ENCODE measurements at regions not wholly inside any gene's neighbourhood (a gene's known extent, or its start where the extent isn't known, plus 50 kb on each side); places are given as distances from the start of the nearest gene placed in this dataset.
"Not testable (repeated sequence)": the region's sequence is repeated elsewhere in the genome, so short reads cannot be mapped to it uniquely, and the experiment has no call there.

- DNase-seq (ENCODE audit: extremely low read depth in 1 of 2, low read depth in 1 of 2) = no peak
Measured at GRCh38 chr6:147667082-147667481, 158.6 kb downstream of the SAMD5 start.

DNA sequence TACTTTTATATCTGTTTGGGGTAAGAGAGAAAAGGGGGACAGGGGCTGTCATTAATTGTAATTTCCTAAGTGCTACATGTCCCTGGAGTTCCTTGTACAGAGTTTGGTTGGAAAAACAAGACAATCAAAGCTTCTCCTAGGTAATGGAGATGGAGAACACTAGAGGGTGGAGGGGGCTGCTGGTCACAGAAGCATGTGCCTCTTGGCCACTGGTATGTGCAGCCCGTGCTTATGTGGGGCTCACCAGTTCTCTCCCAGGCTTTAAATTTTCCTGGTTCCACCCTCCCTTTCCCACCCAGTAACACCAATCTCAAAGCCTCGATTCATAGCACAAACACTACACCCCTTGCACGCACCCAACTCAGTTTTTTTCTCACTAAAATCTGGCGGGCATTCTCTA lies 165.6 kb downstream of the SAMD5 start:
- no peak for DNase-seq (ENCODE audit: extremely low read depth in 1 of 2, low read depth in 1 of 2)

GRCh38 chr6:147674794-147675193 lies 166.3 kb downstream of the SAMD5 start:
- DNase-seq (ENCODE audit: extremely low read depth in 1 of 2, low read depth in 1 of 2) = no peak

GRCh38 chr6:147675281-147675680 lies 166.8 kb downstream of the SAMD5 start:
- no peak for DNase-seq (ENCODE audit: extremely low read depth in 1 of 2, low read depth in 1 of 2)

DNA sequence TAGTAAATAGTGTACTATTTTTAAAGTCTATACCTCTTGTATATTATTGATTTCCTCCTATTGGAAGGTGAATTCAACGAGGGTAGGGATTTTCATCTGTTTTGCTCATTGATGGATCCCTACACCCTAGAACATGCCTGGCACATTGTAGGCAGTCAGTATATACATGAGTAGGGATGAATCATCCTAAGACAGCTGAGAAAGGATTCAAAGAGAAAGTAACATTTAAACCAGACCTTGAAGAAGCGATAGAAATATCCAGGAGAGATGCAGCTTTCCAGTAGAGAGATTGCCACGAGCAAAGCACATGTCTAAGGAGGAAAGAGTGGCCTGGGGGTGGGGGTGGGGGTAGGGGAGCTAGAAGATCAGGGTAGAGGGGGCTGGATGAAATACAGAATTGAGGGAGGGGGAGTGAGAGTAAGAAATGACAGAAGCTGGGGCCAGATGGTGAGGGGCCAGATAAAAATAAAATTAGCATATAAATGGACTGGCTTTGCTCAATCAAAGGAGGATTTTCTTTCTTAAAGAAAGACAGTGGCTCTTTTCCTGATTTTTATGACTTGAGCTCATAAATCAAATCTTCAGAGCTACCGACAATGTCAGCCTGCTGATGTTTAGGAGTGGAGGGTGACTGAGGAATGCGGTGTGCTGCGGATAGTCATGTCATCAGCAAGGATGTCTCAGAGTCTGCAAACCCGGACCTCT lies 168.2 kb downstream of the SAMD5 start:
- DNase-seq (ENCODE audit: extremely low read depth in 1 of 2, low read depth in 1 of 2) = no peak

DNA sequence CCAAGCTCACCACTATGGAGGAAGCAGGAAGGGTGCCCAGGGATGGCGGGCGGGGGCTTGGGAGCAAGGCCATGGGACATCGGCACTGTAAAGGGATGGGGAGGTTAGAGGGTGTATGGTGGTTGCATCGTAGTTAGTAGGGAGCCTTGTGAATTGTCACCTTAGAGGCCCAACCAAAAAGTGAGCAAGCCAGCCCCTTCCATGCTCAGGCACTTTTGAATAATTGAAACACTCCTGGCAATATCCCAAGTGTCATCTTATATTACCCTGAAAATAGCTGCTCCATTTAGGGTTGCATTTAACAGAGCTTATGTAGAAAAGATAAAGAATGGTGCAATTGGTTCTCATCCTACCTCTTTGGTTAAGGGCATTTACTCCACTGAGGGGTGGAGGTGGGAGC lies 169.2 kb downstream of the SAMD5 start:
- DNase-seq (ENCODE audit: extremely low read depth in 1 of 2, low read depth in 1 of 2) = no peak

- DNase-seq (ENCODE audit: extremely low read depth in 1 of 2, low read depth in 1 of 2) = no peak
Measured at GRCh38 chr6:147678253-147678652, 169.8 kb downstream of the SAMD5 start.

DNA sequence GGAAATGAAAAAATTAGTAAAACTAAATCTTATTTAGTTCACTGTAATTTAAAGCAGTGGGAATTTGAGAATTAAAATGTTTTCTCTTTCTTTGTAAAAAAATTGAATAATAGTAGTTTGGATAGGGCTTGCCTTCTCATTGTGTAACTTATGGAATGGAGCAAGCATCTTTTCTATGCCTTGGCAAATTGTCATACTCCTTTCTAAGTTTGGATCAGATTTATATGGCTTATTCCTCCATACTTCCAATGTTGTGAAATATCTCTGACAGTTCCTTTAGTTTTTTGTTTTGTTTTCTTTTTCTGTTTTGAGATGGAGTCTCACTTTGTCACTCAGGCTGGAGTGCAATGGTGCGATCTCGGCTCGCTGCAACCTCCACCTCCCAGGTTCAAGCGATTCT lies 176.4 kb downstream of the SAMD5 start:
- no peak for DNase-seq (ENCODE audit: extremely low read depth in 1 of 2, low read depth in 1 of 2)

DNA sequence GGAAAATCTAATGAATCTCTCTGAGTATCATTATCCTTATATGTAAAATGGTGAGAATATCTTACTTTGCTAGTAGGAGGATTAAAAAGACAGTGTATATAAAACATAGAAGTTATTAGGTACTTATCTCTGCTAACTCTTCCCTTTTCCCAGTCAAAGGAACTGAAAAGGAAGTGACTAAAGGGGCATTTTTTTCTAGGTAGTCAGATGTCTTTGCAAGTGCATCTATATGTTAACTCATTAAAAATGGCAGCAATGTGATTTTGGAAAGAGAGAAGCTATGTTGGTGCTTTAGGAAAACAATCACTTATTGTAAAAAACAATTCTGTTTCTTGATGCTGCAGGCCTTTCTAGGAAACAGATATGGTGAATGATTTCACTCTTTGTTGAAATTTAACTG lies 180.9 kb downstream of the SAMD5 start:
- DNase-seq (ENCODE audit: extremely low read depth in 1 of 2, low read depth in 1 of 2) = no peak

DNA sequence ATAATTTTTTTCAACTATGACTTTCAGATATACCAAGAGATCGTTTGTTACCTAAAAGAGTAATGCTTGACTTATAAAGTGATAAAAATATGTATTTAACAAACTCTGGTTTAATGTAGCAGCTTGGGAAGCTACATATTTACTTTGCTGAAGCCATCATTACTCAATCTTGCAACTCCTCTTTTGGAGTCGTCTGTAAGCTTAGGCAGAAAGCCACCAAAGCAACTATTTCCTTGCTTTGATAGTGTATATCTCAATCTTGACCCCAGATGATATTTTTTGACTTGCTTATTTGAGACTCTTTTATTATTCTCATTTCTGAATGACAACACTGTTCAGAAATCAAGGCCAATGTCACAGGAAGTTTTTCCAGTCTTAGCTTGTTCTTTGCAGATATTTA lies 183.0 kb downstream of the SAMD5 start:
- DNase-seq (ENCODE audit: extremely low read depth in 1 of 2, low read depth in 1 of 2) = no peak

DNA sequence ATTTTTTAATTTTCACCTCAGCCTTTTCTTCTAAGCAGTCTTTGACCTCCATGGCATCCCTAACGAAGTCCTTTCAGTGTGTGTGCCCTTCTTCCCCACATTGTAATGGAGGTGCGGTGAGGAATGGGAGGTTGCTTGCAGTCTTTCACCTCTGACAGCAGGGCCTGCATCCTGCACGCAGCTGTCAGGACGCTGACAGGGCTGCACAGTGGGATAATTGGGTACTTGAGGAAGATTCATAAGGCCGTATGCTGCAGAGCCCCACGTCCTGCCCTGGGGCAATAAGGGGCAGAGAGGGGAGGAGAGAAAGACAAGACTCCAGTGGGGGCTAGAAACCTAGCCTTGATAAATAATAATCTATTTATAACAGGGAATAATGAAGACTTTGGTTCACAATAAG lies 184.7 kb downstream of the SAMD5 start:
- DNase-seq (ENCODE audit: extremely low read depth in 1 of 2, low read depth in 1 of 2) = no peak

- DNase-seq (ENCODE audit: extremely low read depth in 1 of 2, low read depth in 1 of 2) = not testable (repeated sequence)
Measured at GRCh38 chr6:147694556-147694955, 186.1 kb downstream of the SAMD5 start.

DNA sequence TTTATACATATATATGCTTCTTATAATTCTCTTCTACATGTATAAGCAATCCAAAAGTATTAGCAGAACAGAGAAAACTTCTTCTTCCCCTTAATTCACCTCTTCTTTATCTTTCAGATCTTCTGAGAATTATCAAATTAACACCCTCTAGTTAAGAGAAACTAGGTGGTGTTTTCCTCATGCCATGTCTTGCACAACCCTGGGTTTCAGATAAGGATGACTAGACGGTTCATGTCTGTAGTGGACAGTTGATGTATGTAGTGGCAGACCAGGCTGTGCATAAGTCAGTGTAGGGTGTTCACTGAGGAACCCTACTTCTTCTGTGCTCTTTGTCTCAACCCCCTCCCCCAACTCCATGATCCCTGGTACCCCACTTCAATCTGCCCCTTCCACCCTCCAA lies 187.3 kb downstream of the SAMD5 start:
- no peak for DNase-seq (ENCODE audit: extremely low read depth in 1 of 2, low read depth in 1 of 2)

DNA sequence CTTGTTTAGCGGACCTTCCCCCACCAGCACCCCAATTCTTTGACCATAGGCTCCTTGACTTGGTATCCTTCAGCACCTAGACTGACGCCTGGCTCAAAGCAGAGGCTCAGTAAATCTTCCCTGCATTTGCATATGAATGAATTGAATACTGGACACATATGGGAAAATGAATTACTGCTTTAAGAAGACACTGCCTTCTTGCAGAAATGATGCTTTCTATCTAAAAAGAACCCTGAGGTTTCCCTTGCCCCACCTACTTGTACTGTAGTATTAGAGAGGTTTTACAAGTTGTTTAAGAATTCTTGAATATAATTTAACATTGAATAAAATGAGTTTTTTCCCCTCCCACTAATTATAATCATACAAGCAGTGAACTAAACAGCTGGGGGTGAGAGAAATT lies 190.7 kb downstream of the SAMD5 start:
- no peak for DNase-seq (ENCODE audit: extremely low read depth in 1 of 2, low read depth in 1 of 2)

- DNase-seq (ENCODE audit: extremely low read depth in 1 of 2, low read depth in 1 of 2) = no peak
Measured at GRCh38 chr6:147699637-147700036, 191.1 kb downstream of the SAMD5 start.

- DNase-seq (ENCODE audit: extremely low read depth in 1 of 2, low read depth in 1 of 2) = no peak
Measured at GRCh38 chr6:147700436-147701209, 192.1 kb downstream of the SAMD5 start.

DNA sequence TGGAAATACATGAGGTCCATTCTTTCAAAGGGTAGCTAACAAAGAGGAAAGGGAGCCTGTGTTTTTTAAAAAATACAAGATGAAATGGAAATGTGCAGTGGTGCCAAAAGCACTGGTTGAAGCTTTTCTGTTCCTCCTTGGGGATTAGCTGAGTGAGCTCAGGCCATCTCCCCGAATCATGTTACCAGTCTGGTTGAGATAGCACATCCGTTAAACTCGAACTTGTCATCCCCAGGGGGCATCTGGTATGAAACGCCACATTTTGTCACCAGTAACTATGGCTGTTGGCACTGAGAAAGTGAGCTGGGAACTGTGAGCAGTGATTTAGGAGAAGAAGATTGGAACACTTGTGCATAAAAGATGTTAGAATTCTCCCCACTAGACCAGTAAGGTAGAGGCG lies 196.2 kb downstream of the SAMD5 start:
- no peak for DNase-seq (ENCODE audit: extremely low read depth in 1 of 2, low read depth in 1 of 2)

GRCh38 chr6:147707524-147707923 lies 199.0 kb downstream of the SAMD5 start:
- DNase-seq (ENCODE audit: extremely low read depth in 1 of 2, low read depth in 1 of 2) = no peak

DNA sequence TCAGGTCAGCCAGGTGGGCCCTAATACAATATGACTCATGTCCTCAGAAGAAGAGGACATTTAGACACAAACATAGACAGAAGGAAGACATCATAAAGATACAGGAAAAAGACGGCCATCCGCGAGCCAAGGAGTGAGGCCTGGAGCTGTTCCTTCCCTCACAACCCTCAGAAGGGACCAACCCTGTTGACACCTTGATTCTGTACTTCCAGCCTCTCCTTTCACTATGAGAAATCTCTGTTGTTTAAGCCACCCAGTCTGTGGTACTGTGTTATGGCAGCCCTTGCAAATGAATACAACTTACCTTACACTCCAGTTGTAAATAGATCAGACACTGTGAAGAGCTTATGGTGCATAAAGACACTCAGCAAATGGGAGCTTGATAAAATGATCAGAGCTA lies 199.7 kb downstream of the SAMD5 start:
- DNase-seq (ENCODE audit: extremely low read depth in 1 of 2, low read depth in 1 of 2) = no peak

DNA sequence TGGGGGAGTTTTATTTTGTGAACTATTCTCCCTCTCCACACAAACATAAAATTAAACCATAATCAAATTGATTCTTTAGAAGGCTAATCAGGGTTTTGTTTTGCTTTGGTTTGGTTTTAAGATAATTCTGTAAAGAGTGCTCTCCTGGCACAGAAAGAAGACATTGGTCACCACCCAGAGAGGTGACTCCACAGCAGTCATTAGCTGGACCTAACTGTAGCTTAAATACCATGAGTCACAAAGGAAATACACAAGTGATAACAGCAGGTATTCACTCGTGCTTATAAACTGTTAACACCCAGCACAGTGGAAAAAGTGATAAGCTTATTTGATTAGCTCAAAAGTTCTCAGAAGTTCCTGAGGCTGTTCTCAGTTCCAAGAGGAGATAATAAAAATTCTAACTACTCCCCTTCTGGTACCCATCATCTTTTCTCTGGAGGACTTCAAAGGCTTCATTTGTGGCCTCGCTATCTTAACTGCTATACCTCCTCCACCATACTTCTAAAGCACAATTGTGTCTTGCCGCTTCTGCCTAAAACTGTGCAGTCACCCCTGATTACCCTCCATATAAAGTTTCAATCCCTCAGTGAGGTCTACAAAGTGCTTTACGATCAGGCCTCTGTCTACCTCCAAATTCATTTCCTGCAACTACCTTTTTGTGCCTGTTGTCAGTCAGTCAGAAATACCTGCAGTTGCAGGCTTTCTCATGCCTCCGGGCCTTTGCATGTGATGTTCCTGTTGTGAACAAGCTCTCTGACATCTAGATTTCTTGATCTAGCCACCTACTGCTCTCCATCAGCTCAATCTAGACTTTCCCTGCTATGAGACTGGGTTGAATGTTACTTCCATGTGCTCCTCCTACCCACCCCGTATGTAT lies 201.1 kb downstream of the SAMD5 start:
- DNase-seq (ENCODE audit: extremely low read depth in 1 of 2, low read depth in 1 of 2) = no peak

GRCh38 chr6:147710890-147711289 lies 202.4 kb downstream of the SAMD5 start:
- no peak for DNase-seq (ENCODE audit: extremely low read depth in 1 of 2, low read depth in 1 of 2)

GRCh38 chr6:147711476-147711875 lies 203.0 kb downstream of the SAMD5 start:
- no peak for DNase-seq (ENCODE audit: extremely low read depth in 1 of 2, low read depth in 1 of 2)
